Endothelial cell of umbilical vein (primary cell): ENCODE measurements at regions not wholly inside any gene's neighbourhood (a gene's known extent, or its start where the extent isn't known, plus 50 kb on each side); places are given as distances from the start of the nearest gene placed in this dataset.

Source experiments
- BruUV-seq: library from RNA; stranded (reverse); fragments of 400-500 nt; replicated peaks from 2 replicates; lab custom pipeline; 2021; lab: Mats Ljungman, UMichigan
- CTCF ChIA-PET: fragments of 300-600, 350-600 bp; sonication (Branson Sonifier 250); formaldehyde crosslinking; loops from one replicate; lab custom pipeline; 2021; ENCODE audit warnings: antibody characterized with exemption, inconsistent platforms; lab: Charles Lee
- POLR2A ChIA-PET: fragments of 300-600, 350-600 bp; sonication (Branson Sonifier 250); formaldehyde crosslinking; loops from one replicate; lab custom pipeline; 2021; ENCODE audit warnings: antibody characterized with exemption, inconsistent platforms; lab: Charles Lee
- DNase-seq: peaks from one replicate; pipeline ENCODE4 v3.0.0-alpha.2; 2011; ENCODE audit warnings: low read depth, low spot score
- FAIRE-seq: peaks from 2 replicates; lab custom pipeline; 2011; peaks lifted over from hg19 to GRCh38; lab: Jason Lieb, UNC
- H2AFZ ChIP-seq: 2 replicates; pipeline ENCODE4 v1.6.0; 2012; ENCODE audit warnings: low read depth, low read length, control low read depth, inconsistent platforms
- H3K27ac ChIP-seq: 2 replicates; pipeline ENCODE4 v1.5.1; 2011; ENCODE audit warnings: low read depth, mild to moderate bottlenecking, control low read depth, low read length, moderate library complexity; ENCODE audit not compliant: insufficient read depth
- H3K27me3 ChIP-seq, 2 experiments: 2 replicates each; pipeline versions ENCODE4 v1.6.0 to v1.6.1; 2011; ENCODE audit warnings: low read length in 2 of 2, mixed read lengths in 1 of 2; ENCODE audit not compliant: control insufficient read depth in 2 of 2, insufficient read depth in 2 of 2
- H3K36me3 ChIP-seq, 2 experiments: 2 replicates in 1 of 2; 3 replicates in 1 of 2; pipeline ENCODE4 v1.5.1; 2011; ENCODE audit warnings: low read length in 2 of 2, mild to moderate bottlenecking in 1 of 2, moderate library complexity in 1 of 2; ENCODE audit not compliant: control insufficient read depth in 2 of 2, insufficient read depth in 2 of 2; ENCODE audit errors: extremely low read depth in 1 of 2
- H3K4me1 ChIP-seq: 3 replicates; pipeline ENCODE4 v1.5.1; 2011; ENCODE audit warnings: mild to moderate bottlenecking, low read length; ENCODE audit not compliant: control insufficient read depth, insufficient read depth; ENCODE audit errors: extremely low read depth
- H3K4me2 ChIP-seq: 2 replicates; pipeline ENCODE4 v1.6.1; 2011; ENCODE audit warnings: low read length, control low read depth, mixed read lengths; ENCODE audit not compliant: insufficient read depth
- H3K4me3 ChIP-seq, 3 experiments: fragments of 200-600 bp in 1 of 3; sonication (generic), shearing (Covaris generic) in 1 of 3; replicated peaks in 1 of 3; 2 replicates each; pipeline ENCODE4 v1.5.1; 2011 to 2016; ENCODE audit warnings: control low read depth in 3 of 3, low read length in 3 of 3, mild to moderate bottlenecking in 2 of 3, inconsistent platforms in 1 of 3, low read depth in 1 of 3, moderate library complexity in 1 of 3; ENCODE audit not compliant: insufficient read depth in 1 of 3
- H3K79me2 ChIP-seq: 2 replicates; pipeline ENCODE4 v1.6.0; 2012; ENCODE audit warnings: low read length, inconsistent platforms; ENCODE audit not compliant: control insufficient read depth, insufficient read depth
- H3K9ac ChIP-seq: replicated peaks from 2 replicates; pipeline ENCODE3; 2011; ENCODE audit warnings: low read length, control low read depth; ENCODE audit not compliant: insufficient read depth; ENCODE audit errors: extremely low read depth
- H3K9me1 ChIP-seq: replicated peaks from 3 replicates; pipeline ENCODE4 v1.6.0; 2011; ENCODE audit warnings: mild to moderate bottlenecking, low read length; ENCODE audit not compliant: control insufficient read depth, insufficient read depth; ENCODE audit errors: extremely low read depth
- H3K9me3 ChIP-seq: replicated peaks from 2 replicates; pipeline ENCODE4 v1.5.1; 2012; ENCODE audit warnings: low read length, inconsistent platforms; ENCODE audit not compliant: control insufficient read depth, insufficient read depth
- H4K20me1 ChIP-seq: replicated peaks from 2 replicates; pipeline ENCODE3; 2011; ENCODE audit warnings: mild to moderate bottlenecking, low read length; ENCODE audit not compliant: control insufficient read depth, insufficient read depth; ENCODE audit errors: extremely low read depth
- EZH2 ChIP-seq: IDR thresholded peaks from 2 replicates; pipeline ENCODE4 v1.6.1; 2012; ENCODE audit warnings: borderline replicate concordance, low read depth, mild to moderate bottlenecking, moderate library complexity, low read length, inconsistent platforms; ENCODE audit not compliant: severe bottlenecking
- FOS ChIP-seq: IDR thresholded peaks from 2 replicates; pipeline ENCODE4 v1.6.1; 2011; ENCODE audit warnings: mild to moderate bottlenecking, low read length, moderate library complexity, borderline replicate concordance; ENCODE audit not compliant: insufficient read depth
- GATA2 ChIP-seq: IDR thresholded peaks from 2 replicates; pipeline ENCODE4 v1.7.0; 2011; ENCODE audit warnings: low read depth, mild to moderate bottlenecking, moderate library complexity, mixed read lengths, low read length; ENCODE audit not compliant: insufficient read length, insufficient read depth
- JUN ChIP-seq: IDR thresholded peaks from 2 replicates; pipeline ENCODE4 v1.6.1; 2011; ENCODE audit warnings: borderline replicate concordance, low read depth; ENCODE audit not compliant: insufficient read length, insufficient read depth
- MYC ChIP-seq: IDR thresholded peaks from one replicate; pipeline ENCODE4 v1.6.1; 2011; ENCODE audit warnings: mild to moderate bottlenecking, low read depth, low read length
- POLR2A ChIP-seq: IDR thresholded peaks from 2 replicates; pipeline ENCODE4 v1.6.1; 2012; ENCODE audit warnings: low read depth, mild to moderate bottlenecking, control low read depth, low read length
- POLR2AphosphoS5 ChIP-seq: IDR thresholded peaks from 2 replicates; pipeline ENCODE4 v1.6.1; 2012; ENCODE audit warnings: low read depth, mild to moderate bottlenecking, control low read depth, low read length, moderate library complexity; ENCODE audit not compliant: insufficient read depth
- dilution Hi-C: fragments of 300-500 bp; cut with MboI; formaldehyde crosslinking; loops from one replicate; pipeline ENCODE4 v1.15.0; 2019; ENCODE audit warnings: low sequenced_read_pairs; ENCODE audit not compliant: extremely low pct_ligation_motif_present
- intact Hi-C: fragments of 100-400 bp; cut with micrococcal nuclease; formaldehyde crosslinking; loops from one replicate; pipeline ENCODE4 v1.10.0; 2022
- TF ChIP-seq, protein P1 (sequence below), 2 donors: IDR thresholded peaks; 1 replicate in 1 of 2; 2 replicates in 1 of 2; pipeline ENCODE4 v1.5.1; 2011; ENCODE audit warnings: low read length in 2 of 2, mild to moderate bottlenecking in 2 of 2, moderate library complexity in 2 of 2, control low read depth in 1 of 2, inconsistent platforms in 1 of 2, low read depth in 1 of 2; ENCODE audit not compliant: insufficient read depth in 1 of 2; ENCODE audit errors: extremely low read depth in 1 of 2
- TF ChIP-seq, protein P2 (sequence below): IDR thresholded peaks from 2 replicates; pipeline ENCODE4 v1.6.1; 2011; ENCODE audit not compliant: insufficient read depth, insufficient read length

DNA sequence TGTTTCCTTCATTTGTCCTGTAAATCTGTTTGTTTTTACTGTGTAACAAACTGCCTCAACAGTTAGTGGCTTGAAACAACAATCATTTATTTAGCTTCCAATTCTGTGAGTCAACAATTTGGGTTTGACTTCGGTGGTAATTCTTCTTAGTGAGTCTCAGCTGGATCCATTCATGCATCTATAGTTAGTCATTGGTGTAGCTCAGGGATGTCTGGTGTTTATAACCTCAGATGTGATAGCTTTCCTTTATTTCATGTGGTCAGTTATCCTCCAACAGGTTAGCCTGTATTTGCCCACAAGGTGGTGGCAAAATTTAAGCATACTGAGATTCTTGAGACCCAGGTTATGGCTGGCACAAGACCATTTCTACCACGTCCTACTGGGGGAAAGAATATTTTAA lies 1267.2 kb downstream of the RAPGEF2 start:
- Histone ChIP-seq H3K36me3 (no peaks in the 10 kb centered on the region), H3K4me1 (no peaks in the 10 kb centered on the region), H3K79me2 (no peaks in the 10 kb centered on the region), H3K4me2 (no peak overlapping the region), H3K4me3 (no peak overlapping the region), H3K27ac (no peak overlapping the region), H3K27me3 (no peaks in the 10 kb centered on the region), H3K9ac (no peak overlapping the region), H4K20me1 (no peaks in the 10 kb centered on the region), H3K9me1 (no peaks in the 10 kb centered on the region), H3K9me3 (no peaks in the 10 kb centered on the region), H2AFZ (no peak overlapping the region)
- DNase-seq (no peak), FAIRE-seq (no peak)
- TF ChIP-seq EZH2 (no peak), JUN (no peak), POLR2A (no peak), POLR2AphosphoS5 (no peak), MYC (no peak), GATA2 (no peak), FOS (no peak)
- TF ChIP-seq, protein P1, sequence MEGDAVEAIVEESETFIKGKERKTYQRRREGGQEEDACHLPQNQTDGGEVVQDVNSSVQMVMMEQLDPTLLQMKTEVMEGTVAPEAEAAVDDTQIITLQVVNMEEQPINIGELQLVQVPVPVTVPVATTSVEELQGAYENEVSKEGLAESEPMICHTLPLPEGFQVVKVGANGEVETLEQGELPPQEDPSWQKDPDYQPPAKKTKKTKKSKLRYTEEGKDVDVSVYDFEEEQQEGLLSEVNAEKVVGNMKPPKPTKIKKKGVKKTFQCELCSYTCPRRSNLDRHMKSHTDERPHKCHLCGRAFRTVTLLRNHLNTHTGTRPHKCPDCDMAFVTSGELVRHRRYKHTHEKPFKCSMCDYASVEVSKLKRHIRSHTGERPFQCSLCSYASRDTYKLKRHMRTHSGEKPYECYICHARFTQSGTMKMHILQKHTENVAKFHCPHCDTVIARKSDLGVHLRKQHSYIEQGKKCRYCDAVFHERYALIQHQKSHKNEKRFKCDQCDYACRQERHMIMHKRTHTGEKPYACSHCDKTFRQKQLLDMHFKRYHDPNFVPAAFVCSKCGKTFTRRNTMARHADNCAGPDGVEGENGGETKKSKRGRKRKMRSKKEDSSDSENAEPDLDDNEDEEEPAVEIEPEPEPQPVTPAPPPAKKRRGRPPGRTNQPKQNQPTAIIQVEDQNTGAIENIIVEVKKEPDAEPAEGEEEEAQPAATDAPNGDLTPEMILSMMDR (IDR thresholded peaks at IDR 0.05; ENCODE audit: extremely low read depth in 1 of 2, insufficient read depth in 1 of 2, low read depth in 1 of 2, low read length in 2 of 2) = no peak
- TF ChIP-seq, protein P2, sequence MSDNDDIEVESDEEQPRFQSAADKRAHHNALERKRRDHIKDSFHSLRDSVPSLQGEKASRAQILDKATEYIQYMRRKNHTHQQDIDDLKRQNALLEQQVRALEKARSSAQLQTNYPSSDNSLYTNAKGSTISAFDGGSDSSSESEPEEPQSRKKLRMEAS = no peak
- POLR2A ChIA-PET = no interaction called here
- intact Hi-C loops (no loop called here), dilution Hi-C loops (no loop called here)
- no TSS peak for BruUV-seq
- CTCF ChIA-PET = no interaction called here
